ENCODE measurements at regions not wholly inside any gene's neighbourhood (a gene's known extent, or its start where the extent isn't known, plus 50 kb on each side); places are given as distances from the start of the nearest gene placed in this dataset.

DNA sequence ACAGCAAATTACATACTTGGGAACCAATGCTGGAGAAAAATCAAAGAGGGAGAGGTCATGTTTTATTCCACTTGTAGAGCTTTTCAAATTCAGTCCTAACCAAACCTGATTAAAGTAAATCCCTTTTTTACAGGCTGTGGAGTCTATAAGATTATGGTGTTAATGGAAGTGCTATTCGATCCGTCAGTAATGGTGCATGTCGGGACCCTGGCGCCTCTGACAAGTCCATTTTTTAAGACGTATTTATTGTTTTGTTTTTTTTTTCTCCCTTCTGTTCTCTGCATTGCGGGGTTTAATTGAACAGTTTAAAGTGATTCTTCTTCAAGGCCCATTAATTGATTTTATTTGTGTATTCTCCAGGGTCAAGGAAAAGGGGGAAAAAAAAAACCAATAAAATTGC is 725.9 kb downstream of the TUSC7 start:
- no peak for TF ChIP-seq TAF1 (IDR thresholded peaks at IDR 0.05; ENCODE audit: borderline replicate concordance, insufficient read depth, low read length)
- TF ChIP-seq, protein P1, sequence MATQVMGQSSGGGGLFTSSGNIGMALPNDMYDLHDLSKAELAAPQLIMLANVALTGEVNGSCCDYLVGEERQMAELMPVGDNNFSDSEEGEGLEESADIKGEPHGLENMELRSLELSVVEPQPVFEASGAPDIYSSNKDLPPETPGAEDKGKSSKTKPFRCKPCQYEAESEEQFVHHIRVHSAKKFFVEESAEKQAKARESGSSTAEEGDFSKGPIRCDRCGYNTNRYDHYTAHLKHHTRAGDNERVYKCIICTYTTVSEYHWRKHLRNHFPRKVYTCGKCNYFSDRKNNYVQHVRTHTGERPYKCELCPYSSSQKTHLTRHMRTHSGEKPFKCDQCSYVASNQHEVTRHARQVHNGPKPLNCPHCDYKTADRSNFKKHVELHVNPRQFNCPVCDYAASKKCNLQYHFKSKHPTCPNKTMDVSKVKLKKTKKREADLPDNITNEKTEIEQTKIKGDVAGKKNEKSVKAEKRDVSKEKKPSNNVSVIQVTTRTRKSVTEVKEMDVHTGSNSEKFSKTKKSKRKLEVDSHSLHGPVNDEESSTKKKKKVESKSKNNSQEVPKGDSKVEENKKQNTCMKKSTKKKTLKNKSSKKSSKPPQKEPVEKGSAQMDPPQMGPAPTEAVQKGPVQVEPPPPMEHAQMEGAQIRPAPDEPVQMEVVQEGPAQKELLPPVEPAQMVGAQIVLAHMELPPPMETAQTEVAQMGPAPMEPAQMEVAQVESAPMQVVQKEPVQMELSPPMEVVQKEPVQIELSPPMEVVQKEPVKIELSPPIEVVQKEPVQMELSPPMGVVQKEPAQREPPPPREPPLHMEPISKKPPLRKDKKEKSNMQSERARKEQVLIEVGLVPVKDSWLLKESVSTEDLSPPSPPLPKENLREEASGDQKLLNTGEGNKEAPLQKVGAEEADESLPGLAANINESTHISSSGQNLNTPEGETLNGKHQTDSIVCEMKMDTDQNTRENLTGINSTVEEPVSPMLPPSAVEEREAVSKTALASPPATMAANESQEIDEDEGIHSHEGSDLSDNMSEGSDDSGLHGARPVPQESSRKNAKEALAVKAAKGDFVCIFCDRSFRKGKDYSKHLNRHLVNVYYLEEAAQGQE (IDR thresholded peaks at IDR 0.05; ENCODE audit: insufficient read depth in 1 of 2, low read depth in 2 of 2, low read length in 2 of 2): no peak
- TF ChIP-seq FOXP2 (optimal IDR thresholded peaks at IDR 0.05; ENCODE audit: borderline replicate concordance, extremely low read depth, extremely low read length, insufficient read depth): no peak
- no peak for TF ChIP-seq POLR2AphosphoS5 (IDR thresholded peaks at IDR 0.05; ENCODE audit: low read depth, low read length)
- no peak for TF ChIP-seq SIN3A (IDR thresholded peaks at IDR 0.05; ENCODE audit: borderline replicate concordance, insufficient read depth, low read length)

DNA sequence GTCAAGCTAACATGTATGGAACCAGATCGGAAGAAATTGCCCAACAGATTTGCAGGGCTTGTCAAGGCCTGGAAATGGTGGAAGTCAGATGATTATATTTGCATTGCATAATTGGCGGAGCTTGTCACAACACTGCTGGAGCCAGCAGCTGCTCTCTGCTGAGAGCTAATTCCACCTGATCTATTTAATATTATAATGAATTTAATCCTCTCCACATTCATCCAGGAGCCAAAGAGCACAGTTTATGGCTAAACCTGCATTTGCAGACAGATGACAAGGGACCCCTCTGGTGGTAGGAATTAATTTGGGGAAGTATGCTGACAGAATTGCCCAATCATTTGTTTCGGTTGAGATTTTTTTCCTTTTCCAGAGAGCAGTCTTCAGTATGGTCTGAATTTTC is 730.2 kb downstream of the TUSC7 start:
- TF ChIP-seq TAF1 (IDR thresholded peaks at IDR 0.05; ENCODE audit: borderline replicate concordance, insufficient read depth, low read length) (no peak), FOXP2 (optimal IDR thresholded peaks at IDR 0.05; ENCODE audit: borderline replicate concordance, extremely low read depth, extremely low read length, insufficient read depth) (no peak), POLR2AphosphoS5 (IDR thresholded peaks at IDR 0.05; ENCODE audit: low read depth, low read length) (no peak), SIN3A (IDR thresholded peaks at IDR 0.05; ENCODE audit: borderline replicate concordance, insufficient read depth, low read length) (no peak)
- TF ChIP-seq, protein P1 (IDR thresholded peaks at IDR 0.05; ENCODE audit: insufficient read depth in 1 of 2, low read depth in 2 of 2, low read length in 2 of 2): no peak

- TF ChIP-seq TAF1 (IDR thresholded peaks at IDR 0.05; ENCODE audit: borderline replicate concordance, insufficient read depth, low read length) (no peak), FOXP2 (optimal IDR thresholded peaks at IDR 0.05; ENCODE audit: borderline replicate concordance, extremely low read depth, extremely low read length, insufficient read depth) (no peak), SIN3A (IDR thresholded peaks at IDR 0.05; ENCODE audit: borderline replicate concordance, insufficient read depth, low read length) (no peak)
Observed at GRCh38 chr3:117441851-117442250, 732.3 kb downstream of the TUSC7 start.

GRCh38 chr3:117442566-117442965 is 733.0 kb downstream of the TUSC7 start:
- no peak for TF ChIP-seq SIN3A (IDR thresholded peaks at IDR 0.05; ENCODE audit: borderline replicate concordance, insufficient read depth, low read length)
- no peak for TF ChIP-seq TAF1 (IDR thresholded peaks at IDR 0.05; ENCODE audit: borderline replicate concordance, insufficient read depth, low read length)
- TF ChIP-seq POLR2AphosphoS5 (IDR thresholded peaks at IDR 0.05; ENCODE audit: low read depth, low read length): no peak
- TF ChIP-seq FOXP2 (optimal IDR thresholded peaks at IDR 0.05; ENCODE audit: borderline replicate concordance, extremely low read depth, extremely low read length, insufficient read depth): no peak
- TF ChIP-seq, protein P1 (IDR thresholded peaks at IDR 0.05; ENCODE audit: insufficient read depth in 1 of 2, low read depth in 2 of 2, low read length in 2 of 2): no peak

GRCh38 chr3:117443014-117443413 is 733.4 kb downstream of the TUSC7 start:
- TF ChIP-seq, protein P1 (IDR thresholded peaks at IDR 0.05; ENCODE audit: insufficient read depth in 1 of 2, low read depth in 2 of 2, low read length in 2 of 2): no peak
- TF ChIP-seq SIN3A (IDR thresholded peaks at IDR 0.05; ENCODE audit: borderline replicate concordance, insufficient read depth, low read length): no peak
- TF ChIP-seq FOXP2 (optimal IDR thresholded peaks at IDR 0.05; ENCODE audit: borderline replicate concordance, extremely low read depth, extremely low read length, insufficient read depth): no peak
- no peak for TF ChIP-seq POLR2AphosphoS5 (IDR thresholded peaks at IDR 0.05; ENCODE audit: low read depth, low read length)
- TF ChIP-seq TAF1 (IDR thresholded peaks at IDR 0.05; ENCODE audit: borderline replicate concordance, insufficient read depth, low read length): no peak

Data from PFSK-1 (cell line).